Keratinocyte (primary cell): ENCODE measurements at regions not wholly inside any gene's neighbourhood (a gene's known extent, or its start where the extent isn't known, plus 50 kb on each side); places are given as distances from the start of the nearest gene placed in this dataset.

Source experiments
- DNase-seq: peaks from one replicate; pipeline ENCODE4 v3.0.0-alpha.2; 2011; ENCODE audit warnings: low read depth, missing footprints, low spot score
- FAIRE-seq: peaks from 2 replicates; lab custom pipeline; 2011; peaks lifted over from hg19 to GRCh38; lab: Jason Lieb, UNC
- H2AFZ ChIP-seq: 2 replicates; pipeline ENCODE4 v1.6.0; 2012; ENCODE audit warnings: low read length, control low read depth, inconsistent platforms; ENCODE audit not compliant: control insufficient read depth
- H3K27ac ChIP-seq: 2 replicates; pipeline ENCODE4 v1.5.1; 2011; ENCODE audit warnings: low read length; ENCODE audit not compliant: control insufficient read depth, insufficient read depth
- H3K27me3 ChIP-seq: 3 replicates; pipeline ENCODE4 v1.6.0; 2011; ENCODE audit warnings: low read length; ENCODE audit not compliant: control insufficient read depth, insufficient read depth; ENCODE audit errors: extremely low read depth
- H3K36me3 ChIP-seq, 2 experiments: 2 replicates in 1 of 2; 3 replicates in 1 of 2; pipeline ENCODE4 v1.5.1; 2011; ENCODE audit warnings: low read length in 2 of 2, mild to moderate bottlenecking in 1 of 2; ENCODE audit not compliant: control insufficient read depth in 2 of 2, insufficient read depth in 2 of 2; ENCODE audit errors: extremely low read depth in 1 of 2
- H3K4me1 ChIP-seq: 3 replicates; pipeline ENCODE4 v1.5.1; 2011; ENCODE audit warnings: low read length; ENCODE audit not compliant: control insufficient read depth, insufficient read depth; ENCODE audit errors: extremely low read depth
- H3K4me2 ChIP-seq: 3 replicates; pipeline ENCODE4 v1.6.0; 2011; ENCODE audit warnings: low read depth, low read length; ENCODE audit not compliant: control insufficient read depth, insufficient read depth; ENCODE audit errors: extremely low read depth
- H3K4me3 ChIP-seq, 3 experiments: fragments of 200-600 bp in 1 of 3; sonication (generic) in 1 of 3; 2 replicates in 2 of 3; 3 replicates in 1 of 3; pipeline ENCODE4 v1.5.1; 2011 to 2016; ENCODE audit warnings: low read length in 3 of 3, mild to moderate bottlenecking in 3 of 3, control low read depth in 2 of 3, inconsistent platforms in 1 of 3, low read depth in 1 of 3, mixed read lengths in 1 of 3, mixed run types in 1 of 3, moderate library complexity in 1 of 3; ENCODE audit not compliant: control insufficient read depth in 2 of 3, insufficient read depth in 2 of 3; ENCODE audit errors: extremely low read depth in 1 of 3
- H3K79me2 ChIP-seq: 2 replicates; pipeline ENCODE4 v1.6.0; 2012; ENCODE audit warnings: low read length; ENCODE audit not compliant: control insufficient read depth, insufficient read depth
- H3K9ac ChIP-seq: 3 replicates; pipeline ENCODE4 v1.6.0; 2011; ENCODE audit warnings: low read length; ENCODE audit not compliant: control insufficient read depth, insufficient read depth; ENCODE audit errors: extremely low read depth
- H3K9me1 ChIP-seq: 3 replicates; pipeline ENCODE4 v1.6.0; 2011; ENCODE audit warnings: low read length; ENCODE audit not compliant: control insufficient read depth, insufficient read depth; ENCODE audit errors: extremely low read depth
- H3K9me3 ChIP-seq: 2 replicates; pipeline ENCODE4 v1.5.1; 2012; ENCODE audit warnings: low read depth, low read length; ENCODE audit not compliant: control insufficient read depth
- H4K20me1 ChIP-seq: 3 replicates; pipeline ENCODE4 v1.6.0; 2011; ENCODE audit warnings: low read length; ENCODE audit not compliant: control insufficient read depth, insufficient read depth; ENCODE audit errors: extremely low read depth
- EZH2 ChIP-seq: IDR thresholded peaks from one replicate; pipeline ENCODE4 v1.6.1; 2012; ENCODE audit warnings: inconsistent platforms, mild to moderate bottlenecking, low read length, moderate library complexity
- dilution Hi-C: fragments of 300-500 bp; cut with MboI; formaldehyde crosslinking; loops from one replicate; pipeline ENCODE4 v1.7.0; 2020; ENCODE audit warnings: low sequenced_read_pairs; ENCODE audit not compliant: extremely low pct_ligation_motif_present
- TF ChIP-seq, protein P1 (sequence below), 3 experiments: IDR thresholded peaks in 1 of 3; conservative IDR thresholded peaks in 1 of 3; optimal IDR thresholded peaks in 1 of 3; 2 replicates in 2 of 3; 3 replicates in 1 of 3; pipeline versions ENCODE3 to v1.5.1; 2011; ENCODE audit warnings: low read length in 3 of 3, mild to moderate bottlenecking in 3 of 3, moderate library complexity in 2 of 3, control low read depth in 1 of 3, inconsistent platforms in 1 of 3; ENCODE audit not compliant: insufficient read depth in 2 of 3; ENCODE audit errors: extremely low read depth in 1 of 3

GRCh38 chr12:93203361-93203760, 174.4 kb upstream of the NUDT4 start:
- Histone ChIP-seq H3K9ac (no peak overlapping the region), H3K27ac (no peak overlapping the region), H3K4me2 (no peak overlapping the region), H2AFZ (no peak overlapping the region), H3K4me1 (no peaks in the 10 kb centered on the region), H4K20me1 (no peaks in the 10 kb centered on the region), H3K4me3 (no peak overlapping the region), H3K27me3 (peaks cover 11% of the 10 kb centered on the region), H3K9me1 (no peaks in the 10 kb centered on the region), H3K79me2 (no peaks in the 10 kb centered on the region), H3K36me3 (no peaks in the 10 kb centered on the region), H3K9me3 (no peaks in the 10 kb centered on the region)
- no peak for TF ChIP-seq EZH2
- TF ChIP-seq, protein P1, sequence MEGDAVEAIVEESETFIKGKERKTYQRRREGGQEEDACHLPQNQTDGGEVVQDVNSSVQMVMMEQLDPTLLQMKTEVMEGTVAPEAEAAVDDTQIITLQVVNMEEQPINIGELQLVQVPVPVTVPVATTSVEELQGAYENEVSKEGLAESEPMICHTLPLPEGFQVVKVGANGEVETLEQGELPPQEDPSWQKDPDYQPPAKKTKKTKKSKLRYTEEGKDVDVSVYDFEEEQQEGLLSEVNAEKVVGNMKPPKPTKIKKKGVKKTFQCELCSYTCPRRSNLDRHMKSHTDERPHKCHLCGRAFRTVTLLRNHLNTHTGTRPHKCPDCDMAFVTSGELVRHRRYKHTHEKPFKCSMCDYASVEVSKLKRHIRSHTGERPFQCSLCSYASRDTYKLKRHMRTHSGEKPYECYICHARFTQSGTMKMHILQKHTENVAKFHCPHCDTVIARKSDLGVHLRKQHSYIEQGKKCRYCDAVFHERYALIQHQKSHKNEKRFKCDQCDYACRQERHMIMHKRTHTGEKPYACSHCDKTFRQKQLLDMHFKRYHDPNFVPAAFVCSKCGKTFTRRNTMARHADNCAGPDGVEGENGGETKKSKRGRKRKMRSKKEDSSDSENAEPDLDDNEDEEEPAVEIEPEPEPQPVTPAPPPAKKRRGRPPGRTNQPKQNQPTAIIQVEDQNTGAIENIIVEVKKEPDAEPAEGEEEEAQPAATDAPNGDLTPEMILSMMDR (optimal IDR thresholded peaks at IDR 0.05 in 1 of 3, IDR thresholded peaks at IDR 0.05 in 1 of 3, conservative IDR thresholded peaks at IDR 0.05 in 1 of 3; ENCODE audit: extremely low read depth in 1 of 3, insufficient read depth in 2 of 3, low read length in 3 of 3): no peak
- FAIRE-seq (no peak), DNase-seq (no peak)
- dilution Hi-C loops: no loop called here

DNA sequence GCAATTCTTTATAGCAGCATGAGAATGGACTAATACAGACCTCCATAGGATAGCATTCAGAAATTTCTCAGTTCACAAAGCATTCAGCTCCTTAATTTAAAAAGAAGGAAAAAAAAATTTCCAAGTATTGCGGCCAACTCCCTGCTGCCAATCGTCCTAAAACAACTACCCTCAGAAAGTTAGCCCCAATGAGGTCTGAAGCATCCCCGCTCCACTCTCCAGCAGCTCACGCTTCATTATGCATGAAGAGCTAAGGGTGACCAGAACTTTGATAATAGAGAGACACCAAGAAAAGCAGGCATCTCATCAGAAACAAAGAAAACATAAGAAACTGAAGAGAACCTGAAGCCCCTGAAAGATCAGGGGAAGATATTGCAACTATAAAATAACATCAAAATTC, 172.8 kb upstream of the NUDT4 start:
- dilution Hi-C loops: no loop called here
- Histone ChIP-seq H3K79me2 (no peaks in the 10 kb centered on the region), H3K9me3 (no peaks in the 10 kb centered on the region), H3K4me3 (no peak overlapping the region), H3K4me2 (no peak overlapping the region), H3K4me1 (no peaks in the 10 kb centered on the region), H3K27ac (no peak overlapping the region), H3K9ac (no peak overlapping the region), H2AFZ (no peak overlapping the region), H3K36me3 (no peaks in the 10 kb centered on the region), H3K9me1 (no peaks in the 10 kb centered on the region), H3K27me3 (peaks cover 8% of the 10 kb centered on the region), H4K20me1 (no peaks in the 10 kb centered on the region)
- no peak for FAIRE-seq
- no peak for DNase-seq
- TF ChIP-seq, protein P1 (optimal IDR thresholded peaks at IDR 0.05 in 1 of 3, IDR thresholded peaks at IDR 0.05 in 1 of 3, conservative IDR thresholded peaks at IDR 0.05 in 1 of 3; ENCODE audit: extremely low read depth in 1 of 3, insufficient read depth in 2 of 3, low read length in 3 of 3): no peak
- TF ChIP-seq EZH2: no peak
